HFFc6 (cell line): ENCODE measurements at regions not wholly inside any gene's neighbourhood (a gene's known extent, or its start where the extent isn't known, plus 50 kb on each side); places are given as distances from the start of the nearest gene placed in this dataset.

ENCODE experiments used
- DNase-seq: peaks from one replicate; pipeline ENCODE4 v3.0.0-alpha.2; 2018
- H3K27ac Mint-ChIP-seq: 2 replicates; pipeline ENCODE4 v1.8.0; 2020; ENCODE audit warnings: mild to moderate bottlenecking, mixed read lengths
- H3K27me3 Mint-ChIP-seq: 2 replicates; pipeline ENCODE4 v1.8.0; 2021; ENCODE audit warnings: mild to moderate bottlenecking, moderate library complexity, mixed read lengths; ENCODE audit not compliant: insufficient read depth
- H3K36me3 Mint-ChIP-seq: 2 replicates; pipeline ENCODE4 v1.8.0; 2021; ENCODE audit warnings: low read depth, mixed read lengths
- H3K4me1 Mint-ChIP-seq: 2 replicates; pipeline ENCODE4 v1.8.0; 2020; ENCODE audit warnings: low read depth, mixed read lengths
- H3K4me3 Mint-ChIP-seq: 2 replicates; pipeline ENCODE4 v1.8.0; 2020; ENCODE audit warnings: mild to moderate bottlenecking, moderate library complexity, mixed read lengths
- H3K9me3 Mint-ChIP-seq: 2 replicates; pipeline ENCODE4 v1.8.0; 2020; ENCODE audit warnings: mild to moderate bottlenecking, mixed read lengths
- TF ChIP-seq, protein P1 (sequence below): fragments of 200-600 bp; sonication (generic); IDR thresholded peaks from 2 replicates; pipeline ENCODE4 v1.5.0; 2021; ENCODE audit warnings: antibody characterized with exemption, mild to moderate bottlenecking

- TF ChIP-seq, protein P1, sequence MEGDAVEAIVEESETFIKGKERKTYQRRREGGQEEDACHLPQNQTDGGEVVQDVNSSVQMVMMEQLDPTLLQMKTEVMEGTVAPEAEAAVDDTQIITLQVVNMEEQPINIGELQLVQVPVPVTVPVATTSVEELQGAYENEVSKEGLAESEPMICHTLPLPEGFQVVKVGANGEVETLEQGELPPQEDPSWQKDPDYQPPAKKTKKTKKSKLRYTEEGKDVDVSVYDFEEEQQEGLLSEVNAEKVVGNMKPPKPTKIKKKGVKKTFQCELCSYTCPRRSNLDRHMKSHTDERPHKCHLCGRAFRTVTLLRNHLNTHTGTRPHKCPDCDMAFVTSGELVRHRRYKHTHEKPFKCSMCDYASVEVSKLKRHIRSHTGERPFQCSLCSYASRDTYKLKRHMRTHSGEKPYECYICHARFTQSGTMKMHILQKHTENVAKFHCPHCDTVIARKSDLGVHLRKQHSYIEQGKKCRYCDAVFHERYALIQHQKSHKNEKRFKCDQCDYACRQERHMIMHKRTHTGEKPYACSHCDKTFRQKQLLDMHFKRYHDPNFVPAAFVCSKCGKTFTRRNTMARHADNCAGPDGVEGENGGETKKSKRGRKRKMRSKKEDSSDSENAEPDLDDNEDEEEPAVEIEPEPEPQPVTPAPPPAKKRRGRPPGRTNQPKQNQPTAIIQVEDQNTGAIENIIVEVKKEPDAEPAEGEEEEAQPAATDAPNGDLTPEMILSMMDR, result no peak
- DNase-seq, result no peak
- Mint-ChIP-seq H3K9me3 (peaks cover 13% of the 10 kb centered on the region), H3K4me1 (no peaks in the 10 kb centered on the region), H3K27ac (no peak overlapping the region), H3K27me3 (no peaks in the 10 kb centered on the region), H3K4me3 (no peak overlapping the region), H3K36me3 (0 out of 2 replicates have a peak, but pooled peaks cover 7% of the 10 kb centered on the region)
Measured at GRCh38 chr5:105350486-105351140, 1788.0 kb upstream of the NUDT12 start.

- Mint-ChIP-seq H3K9me3 (peaks cover 37% of the 10 kb centered on the region), H3K4me3 (no peak overlapping the region), H3K4me1 (no peaks in the 10 kb centered on the region), H3K27ac (no peak overlapping the region), H3K27me3 (no peaks in the 10 kb centered on the region; the same call in 1 of the 2 replicates), H3K36me3 (no peaks in the 10 kb centered on the region)
- TF ChIP-seq, protein P1, result no peak
- no peak for DNase-seq
Measured at GRCh38 chr5:105331558-105331957, 1769.0 kb upstream of the NUDT12 start.

DNA sequence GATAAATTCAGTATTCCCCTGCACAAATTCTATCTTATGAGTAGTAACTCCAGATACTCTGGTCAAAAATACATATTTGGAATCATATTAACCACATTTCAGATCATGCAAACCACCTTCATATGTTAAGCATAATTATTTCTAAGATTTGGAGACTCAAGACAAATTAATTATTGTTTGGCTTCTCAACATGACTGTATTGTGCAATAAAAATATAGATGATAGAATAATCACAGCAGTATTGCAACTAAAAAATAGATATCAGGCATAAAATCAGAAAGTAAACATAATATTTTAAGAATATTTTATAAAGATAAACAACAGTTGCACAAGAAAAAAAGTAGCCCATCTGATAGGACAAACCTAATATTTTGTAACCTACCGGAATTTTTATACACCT lies 1767.6 kb upstream of the NUDT12 start:
- Mint-ChIP-seq H3K9me3 (peaks cover 27% of the 10 kb centered on the region), H3K4me3 (no peak overlapping the region), H3K27me3 (no peaks in the 10 kb centered on the region; the same call in 1 of the 2 replicates), H3K36me3 (no peaks in the 10 kb centered on the region), H3K4me1 (no peaks in the 10 kb centered on the region), H3K27ac (no peak overlapping the region)
- TF ChIP-seq, protein P1, result no peak
- no peak for DNase-seq

GRCh38 chr5:105304859-105305258 lies 1742.3 kb upstream of the NUDT12 start:
- no peak overlapping the region for H3K4me3 Mint-ChIP-seq
- TF ChIP-seq, protein P1, result peak; percentile 25; the same call in 1 of the 2 replicates
- H3K27ac Mint-ChIP-seq, result no peak overlapping the region
- no peaks in the 10 kb centered on the region for H3K36me3 Mint-ChIP-seq
- DNase-seq, result no peak
- H3K9me3 Mint-ChIP-seq, result peaks cover 7% of the 10 kb centered on the region
- H3K4me1 Mint-ChIP-seq, result no peaks in the 10 kb centered on the region
- no peaks in the 10 kb centered on the region for H3K27me3 Mint-ChIP-seq

- peaks cover 38% of the 10 kb centered on the region for H3K9me3 Mint-ChIP-seq
- H3K4me1 Mint-ChIP-seq, result no peaks in the 10 kb centered on the region
- TF ChIP-seq, protein P1, result no peak
- no peaks in the 10 kb centered on the region for H3K27me3 Mint-ChIP-seq
- no peak overlapping the region for H3K27ac Mint-ChIP-seq
- no peak for DNase-seq
- no peaks in the 10 kb centered on the region for H3K36me3 Mint-ChIP-seq
- H3K4me3 Mint-ChIP-seq, result no peak overlapping the region
Measured at GRCh38 chr5:105288946-105289345, 1726.4 kb upstream of the NUDT12 start.
